Lung (tissue), 11 donors: ENCODE measurements at regions not wholly inside any gene's neighbourhood (a gene's known extent, or its start where the extent isn't known, plus 50 kb on each side); places are given as distances from the start of the nearest gene placed in this dataset.

Source experiments
- ATAC-seq: fragments of 200-7000 bp; cut with Tn5 transposase; one replicate; pipeline ENCODE4 v1.9.1; 2020; ENCODE audit warnings: moderate number of reproducible peaks; ENCODE audit not compliant: insufficient read depth, low FRiP score
- DNase-seq, 3 donors: peaks; one replicate each; pipeline ENCODE4 v3.0.0-alpha.2; 2013 to 2017
- H3K27ac ChIP-seq, 2 donors: one replicate each; pipeline ENCODE4 v1.5.1; 2013; ENCODE audit warnings: mild to moderate bottlenecking in 2 of 2, moderate library complexity in 2 of 2, control low read depth in 1 of 2, inconsistent platforms in 1 of 2, low read depth in 1 of 2, low read length in 1 of 2
- H3K27me3 ChIP-seq, 3 donors: one replicate each; pipeline ENCODE4 v1.5.1; 2013; ENCODE audit warnings: low read length in 2 of 3; ENCODE audit not compliant: control insufficient read depth in 3 of 3, insufficient read depth in 3 of 3
- H3K36me3 ChIP-seq, 4 donors: one replicate each; pipeline ENCODE4 v1.5.1; 2013; ENCODE audit warnings: low read length in 4 of 4, mild to moderate bottlenecking in 1 of 4, moderate library complexity in 1 of 4; ENCODE audit not compliant: control insufficient read depth in 4 of 4, insufficient read depth in 4 of 4
- H3K4me1 ChIP-seq, 5 donors: one replicate each; pipeline ENCODE4 v1.5.1; 2013; ENCODE audit warnings: low read length in 5 of 5, mild to moderate bottlenecking in 2 of 5, moderate library complexity in 1 of 5; ENCODE audit not compliant: control insufficient read depth in 5 of 5, insufficient read depth in 5 of 5
- H3K4me3 ChIP-seq: one replicate; pipeline ENCODE4 v1.5.1; 2013; ENCODE audit warnings: mild to moderate bottlenecking, control low read depth, moderate library complexity
- H3K9ac ChIP-seq, 2 donors: one replicate each; pipeline ENCODE4 v1.5.1; 2013; ENCODE audit warnings: low read length in 2 of 2, control low read depth in 1 of 2; ENCODE audit not compliant: insufficient read depth in 1 of 2
- H3K9me3 ChIP-seq, 4 donors: one replicate each; pipeline ENCODE4 v1.5.1; 2013; ENCODE audit warnings: low read length in 3 of 4, mild to moderate bottlenecking in 1 of 4, moderate library complexity in 1 of 4; ENCODE audit not compliant: control insufficient read depth in 4 of 4, insufficient read depth in 3 of 4
- CTCF ChIP-seq: IDR thresholded peaks from 2 replicates; pipeline ENCODE4 v1.5.1; 2012; ENCODE audit warnings: mild to moderate bottlenecking; ENCODE audit errors: control extremely low read depth, extremely low read depth
- WGBS, 2 donors: extraction: QIAGEN DNeasy Blood & Tissue Kit; methylation state at CpG; one replicate each; pipeline ENCODE4 v1.1.7; 2013; 5-methylcytosine and 5-hydroxymethylcytosine counted together
- donor health status: control.
- donor health status: control.
- donor health status: Bipolar disorder and iron deficiency.
- donor health status: healthy.
- donor health status: DM: yes; HTN: yes; CAD: no.

DNA sequence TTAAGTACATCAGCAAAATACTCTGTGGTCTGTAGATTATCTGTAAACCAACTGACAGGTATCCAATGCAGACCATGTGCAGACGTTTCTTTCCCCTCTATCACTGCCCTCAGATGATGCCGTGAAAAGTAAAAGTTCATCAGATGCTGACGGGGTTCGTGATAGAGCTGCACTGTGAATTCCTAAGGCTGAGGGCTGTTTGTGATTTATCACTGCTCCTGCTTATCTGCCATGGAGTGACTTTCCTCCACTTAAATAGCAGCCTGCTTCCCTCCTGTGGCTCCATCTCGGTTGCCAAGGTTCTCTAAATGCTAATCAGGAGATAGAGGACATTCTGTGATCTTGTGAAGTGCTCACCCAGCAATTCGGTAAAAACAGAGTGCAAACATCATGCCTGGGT is 89.3 kb upstream of the SRD5A3 start:
- Histone ChIP-seq H3K4me1 (peaks cover 0 to 16% (median 3%) of the 10 kb centered on the region in 5 donors), H3K36me3 (no peaks in the 10 kb centered on the region), H3K27ac (no peak overlapping the region), H3K27me3 (peaks cover 0 to 5% (median 3%) of the 10 kb centered on the region in 3 donors), H3K4me3 (no peak overlapping the region), H3K9ac (no peak overlapping the region), H3K9me3 (no peaks in the 10 kb centered on the region)
- ATAC-seq, result no peak
- TF ChIP-seq CTCF, result no peak
- DNase-seq, result no peak
- WGBS, 2 donors, result 18 to 21% methylated on average over 6 of the region's 6 CpGs

GRCh38 chr4:55258152-55258865 is 87.7 kb upstream of the SRD5A3 start:
- no peak for ATAC-seq
- no peak overlapping the region for H3K9ac ChIP-seq
- H3K4me3 ChIP-seq, result no peak overlapping the region
- no peaks in the 10 kb centered on the region for H3K9me3 ChIP-seq
- no peak overlapping the region for H3K27ac ChIP-seq
- peaks cover 0 to 6% (median 5%) of the 10 kb centered on the region in 3 donors for H3K27me3 ChIP-seq
- peak in 1 of 3 donors; percentile 35 for DNase-seq
- H3K4me1 ChIP-seq, result peaks cover 0 to 16% (median 3%) of the 10 kb centered on the region in 5 donors
- no peaks in the 10 kb centered on the region for H3K36me3 ChIP-seq
- no peak for TF ChIP-seq CTCF
- WGBS, 2 donors, result 52% methylated on average over 5 of the region's 5 CpGs

DNA sequence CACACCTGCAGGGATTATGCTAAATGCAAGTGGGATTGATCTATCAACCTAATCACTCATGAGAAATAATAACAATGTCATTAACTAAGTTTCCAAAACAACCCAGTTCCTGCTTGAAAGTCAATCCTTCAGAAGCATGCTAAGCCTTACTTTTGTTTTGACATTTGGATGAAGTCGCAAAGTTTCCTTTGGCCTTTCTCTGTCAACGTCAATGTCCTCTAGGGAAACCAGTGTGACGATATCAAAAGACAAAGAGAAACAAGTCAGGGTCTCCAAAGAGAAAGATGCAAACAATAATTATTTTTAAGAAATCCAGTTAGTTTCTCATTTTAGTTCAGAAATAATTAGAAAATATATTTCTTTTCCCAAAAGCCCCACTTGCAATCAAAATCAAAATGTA is 86.7 kb upstream of the SRD5A3 start:
- Histone ChIP-seq H3K9me3 (no peaks in the 10 kb centered on the region), H3K36me3 (no peaks in the 10 kb centered on the region), H3K9ac (no peak overlapping the region), H3K4me1 (peaks cover 0 to 11% (median 3%) of the 10 kb centered on the region in 5 donors), H3K4me3 (no peak overlapping the region), H3K27me3 (peaks cover 0 to 10% (median 5%) of the 10 kb centered on the region in 3 donors), H3K27ac (no peak overlapping the region)
- TF ChIP-seq CTCF, result no peak
- no peak for ATAC-seq
- peak in 1 of 3 donors; percentile 19 for DNase-seq
- WGBS, 2 donors, result 57 to 71% methylated on average over 3 of the region's 3 CpGs
